Adipocyte (in vitro differentiated cells): ENCODE measurements at regions not wholly inside any gene's neighbourhood (a gene's known extent, or its start where the extent isn't known, plus 50 kb on each side); places are given as distances from the start of the nearest gene placed in this dataset.

Experiments
- DNase-seq: peaks from one replicate; pipeline ENCODE4 v3.0.0-alpha.2; 2015; ENCODE audit warnings: low read depth
- H3K27me3 ChIP-seq: replicated peaks from 2 replicates; pipeline ENCODE4 v1.7.0; 2013; ENCODE audit warnings: mild to moderate bottlenecking, low read length, moderate library complexity; ENCODE audit not compliant: control insufficient read depth, insufficient read depth
- H3K36me3 ChIP-seq: 2 replicates; pipeline ENCODE4 v1.7.0; 2013; ENCODE audit warnings: low read length, mild to moderate bottlenecking, moderate library complexity; ENCODE audit not compliant: control insufficient read depth, insufficient read depth, severe bottlenecking
- H3K4me1 ChIP-seq: 2 replicates; pipeline ENCODE4 v1.7.0; 2013; ENCODE audit warnings: mild to moderate bottlenecking, low read length, moderate library complexity; ENCODE audit not compliant: control insufficient read depth, insufficient read depth
- H3K4me3 ChIP-seq: 2 replicates; pipeline ENCODE4 v1.7.0; 2013; ENCODE audit warnings: mild to moderate bottlenecking, low read length, moderate library complexity
- H3K9ac ChIP-seq: 2 replicates; pipeline ENCODE4 v1.7.0; 2013; ENCODE audit warnings: mild to moderate bottlenecking, low read length, moderate library complexity
- H3K9me3 ChIP-seq: 2 replicates; pipeline ENCODE4 v1.7.0; 2013; ENCODE audit warnings: mild to moderate bottlenecking, low read length, moderate library complexity; ENCODE audit not compliant: control insufficient read depth

- H3K27me3 ChIP-seq: no peaks in the 10 kb centered on the region
- H3K4me1 ChIP-seq: no peaks in the 10 kb centered on the region
- H3K36me3 ChIP-seq: no peaks in the 10 kb centered on the region
- H3K9me3 ChIP-seq: no peaks in the 10 kb centered on the region
- H3K9ac ChIP-seq: no peak overlapping the region
- H3K4me3 ChIP-seq: no peak overlapping the region
- DNase-seq: no peak
These were observed 860.5 kb downstream of the CCSER2 start for GRCh38 chr10:85188770-85189484.

GRCh38 chr10:85193796-85194195 is 865.4 kb downstream of the CCSER2 start:
- Histone ChIP-seq H3K9ac (no peak overlapping the region), H3K36me3 (no peaks in the 10 kb centered on the region), H3K4me3 (no peak overlapping the region), H3K27me3 (no peaks in the 10 kb centered on the region), H3K9me3 (no peaks in the 10 kb centered on the region), H3K4me1 (no peaks in the 10 kb centered on the region)
- DNase-seq: no peak

- DNase-seq: no peak
- Histone ChIP-seq H3K9me3 (no peaks in the 10 kb centered on the region), H3K4me1 (no peaks in the 10 kb centered on the region), H3K36me3 (no peaks in the 10 kb centered on the region), H3K27me3 (no peaks in the 10 kb centered on the region), H3K9ac (no peak overlapping the region), H3K4me3 (no peak overlapping the region)
These were observed 866.3 kb downstream of the CCSER2 start for GRCh38 chr10:85194706-85195105.

- no peaks in the 10 kb centered on the region for H3K36me3 ChIP-seq
- H3K27me3 ChIP-seq: no peaks in the 10 kb centered on the region
- H3K9me3 ChIP-seq: no peaks in the 10 kb centered on the region
- no peak for DNase-seq
- no peak overlapping the region for H3K4me3 ChIP-seq
- H3K9ac ChIP-seq: no peak overlapping the region
- H3K4me1 ChIP-seq: no peaks in the 10 kb centered on the region
These were observed 867.2 kb downstream of the CCSER2 start for GRCh38 chr10:85195596-85195995.

- Histone ChIP-seq H3K4me3 (no peak overlapping the region), H3K9ac (no peak overlapping the region), H3K27me3 (no peaks in the 10 kb centered on the region), H3K4me1 (no peaks in the 10 kb centered on the region), H3K36me3 (no peaks in the 10 kb centered on the region), H3K9me3 (no peaks in the 10 kb centered on the region)
- no peak for DNase-seq
These were observed 876.4 kb downstream of the CCSER2 start for GRCh38 chr10:85204814-85205213.

GRCh38 chr10:85212526-85212925 is 884.1 kb downstream of the CCSER2 start:
- no peak overlapping the region for H3K9ac ChIP-seq
- H3K27me3 ChIP-seq: no peaks in the 10 kb centered on the region
- no peak for DNase-seq
- H3K36me3 ChIP-seq: no peaks in the 10 kb centered on the region
- no peaks in the 10 kb centered on the region for H3K4me1 ChIP-seq
- no peaks in the 10 kb centered on the region for H3K9me3 ChIP-seq
- H3K4me3 ChIP-seq: no peak overlapping the region

GRCh38 chr10:85213493-85213892 is 885.1 kb downstream of the CCSER2 start:
- no peak overlapping the region for H3K4me3 ChIP-seq
- H3K4me1 ChIP-seq: no peaks in the 10 kb centered on the region
- no peaks in the 10 kb centered on the region for H3K9me3 ChIP-seq
- no peaks in the 10 kb centered on the region for H3K36me3 ChIP-seq
- H3K9ac ChIP-seq: no peak overlapping the region
- H3K27me3 ChIP-seq: no peaks in the 10 kb centered on the region
- DNase-seq: no peak

GRCh38 chr10:85222300-85222699 is 893.9 kb downstream of the CCSER2 start:
- Histone ChIP-seq H3K4me1 (no peaks in the 10 kb centered on the region), H3K9ac (no peak overlapping the region), H3K27me3 (no peaks in the 10 kb centered on the region), H3K36me3 (no peaks in the 10 kb centered on the region), H3K4me3 (no peak overlapping the region), H3K9me3 (no peaks in the 10 kb centered on the region)
- DNase-seq: no peak

GRCh38 chr10:85224366-85224940 is 896.1 kb downstream of the CCSER2 start:
- Histone ChIP-seq H3K27me3 (no peaks in the 10 kb centered on the region), H3K4me1 (no peaks in the 10 kb centered on the region), H3K4me3 (no peak overlapping the region), H3K9ac (no peak overlapping the region), H3K36me3 (no peaks in the 10 kb centered on the region), H3K9me3 (no peaks in the 10 kb centered on the region)
- no peak for DNase-seq

GRCh38 chr10:85225311-85225710 is 896.9 kb downstream of the CCSER2 start:
- Histone ChIP-seq H3K9me3 (no peaks in the 10 kb centered on the region), H3K4me3 (no peak overlapping the region), H3K36me3 (no peaks in the 10 kb centered on the region), H3K4me1 (no peaks in the 10 kb centered on the region), H3K9ac (no peak overlapping the region), H3K27me3 (no peaks in the 10 kb centered on the region)
- no peak for DNase-seq

GRCh38 chr10:85226596-85226995 is 898.2 kb downstream of the CCSER2 start:
- DNase-seq: no peak
- Histone ChIP-seq H3K9me3 (no peaks in the 10 kb centered on the region), H3K4me3 (no peak overlapping the region), H3K9ac (no peak overlapping the region), H3K27me3 (no peaks in the 10 kb centered on the region), H3K4me1 (no peaks in the 10 kb centered on the region), H3K36me3 (no peaks in the 10 kb centered on the region)

GRCh38 chr10:85228726-85229125 is 900.3 kb downstream of the CCSER2 start:
- Histone ChIP-seq H3K4me3 (no peak overlapping the region), H3K36me3 (no peaks in the 10 kb centered on the region), H3K9me3 (no peaks in the 10 kb centered on the region), H3K9ac (no peak overlapping the region), H3K27me3 (no peaks in the 10 kb centered on the region), H3K4me1 (no peaks in the 10 kb centered on the region)
- no peak for DNase-seq
